ENCODE measurements at regions not wholly inside any gene's neighbourhood (a gene's known extent, or its start where the extent isn't known, plus 50 kb on each side); places are given as distances from the start of the nearest gene placed in this dataset.

GRCh38 chr2:134023854-134024253, 230.0 kb upstream of the MGAT5 start:
- WGBS, 2 donors = 86 to 88% methylated on average over 5 of the region's 5 CpGs
- intact Hi-C loops (cut with DNase I) = no loop called here
- Histone ChIP-seq H3K4me1 (no peaks in the 10 kb centered on the region), H3K27ac (no peak overlapping the region), H3K9me3 (no peaks in the 10 kb centered on the region), H3K36me3 (no peaks in the 10 kb centered on the region), H3K4me3 (no peak overlapping the region), H3K27me3 (peaks cover 0 to 15% (median 7%) of the 10 kb centered on the region in 3 donors)
- TF ChIP-seq CTCF (IDR thresholded peaks at IDR 0.05) = no peak
- no peak for TF ChIP-seq POLR2A (IDR thresholded peaks at IDR 0.05)
- TF ChIP-seq EP300 (IDR thresholded peaks at IDR 0.05) = no peak
- no peak for TF ChIP-seq POLR2AphosphoS5 (IDR thresholded peaks at IDR 0.05)
- no peak for DNase-seq

GRCh38 chr2:134027980-134028379, 225.9 kb upstream of the MGAT5 start:
- peaks cover 0 to 16% (median 7%) of the 10 kb centered on the region in 3 donors for H3K27me3 ChIP-seq
- 10 to 18% methylated on average over 21 of the region's 21 CpGs for WGBS, 2 donors
- no peak overlapping the region for H3K27ac ChIP-seq
- intact Hi-C loops (cut with DNase I) = no loop called here
- no peak for DNase-seq
- H3K9me3 ChIP-seq = no peaks in the 10 kb centered on the region
- TF ChIP-seq CTCF (IDR thresholded peaks at IDR 0.05) (no peak), POLR2A (IDR thresholded peaks at IDR 0.05) (no peak), EP300 (IDR thresholded peaks at IDR 0.05) (no peak)
- no peaks in the 10 kb centered on the region for H3K36me3 ChIP-seq
- no peaks in the 10 kb centered on the region for H3K4me1 ChIP-seq
- no peak overlapping the region for H3K4me3 ChIP-seq

GRCh38 chr2:134029418-134029817, 224.5 kb upstream of the MGAT5 start:
- WGBS, 2 donors = 75 to 93% methylated on average over 6 of the region's 6 CpGs
- Histone ChIP-seq H3K27me3 (peaks cover 0 to 19% (median 7%) of the 10 kb centered on the region in 3 donors), H3K9me3 (no peaks in the 10 kb centered on the region), H3K4me3 (no peak overlapping the region), H3K36me3 (no peaks in the 10 kb centered on the region), H3K4me1 (no peaks in the 10 kb centered on the region), H3K27ac (no peak overlapping the region)
- no peak for DNase-seq
- TF ChIP-seq EP300 (IDR thresholded peaks at IDR 0.05) = no peak
- no peak for TF ChIP-seq CTCF (IDR thresholded peaks at IDR 0.05)
- no peak for TF ChIP-seq POLR2AphosphoS5 (IDR thresholded peaks at IDR 0.05)
- TF ChIP-seq POLR2A (IDR thresholded peaks at IDR 0.05) = no peak
- intact Hi-C loops (cut with DNase I) = no loop called here

GRCh38 chr2:134031539-134031938, 222.3 kb upstream of the MGAT5 start:
- TF ChIP-seq POLR2A (IDR thresholded peaks at IDR 0.05) = no peak
- TF ChIP-seq POLR2AphosphoS5 (IDR thresholded peaks at IDR 0.05) = no peak
- TF ChIP-seq EP300 (IDR thresholded peaks at IDR 0.05) = no peak
- TF ChIP-seq CTCF (IDR thresholded peaks at IDR 0.05) = no peak
- no peaks in the 10 kb centered on the region for H3K9me3 ChIP-seq
- peaks cover 0 to 19% (median 7%) of the 10 kb centered on the region in 3 donors for H3K27me3 ChIP-seq
- H3K36me3 ChIP-seq = no peaks in the 10 kb centered on the region
- no peak for DNase-seq
- no peak overlapping the region for H3K27ac ChIP-seq
- no peaks in the 10 kb centered on the region for H3K4me1 ChIP-seq
- intact Hi-C loops (cut with DNase I) = no loop called here
- WGBS, 2 donors = 81 to 87% methylated on average over 6 of the region's 6 CpGs
- H3K4me3 ChIP-seq = no peak overlapping the region

GRCh38 chr2:134035605-134036370, 218.1 kb upstream of the MGAT5 start:
- WGBS, 2 donors = 83 to 90% methylated on average over 5 of the region's 5 CpGs
- peaks cover 0 to 3% (median 0%) of the 10 kb centered on the region in 3 donors for H3K27me3 ChIP-seq
- no peaks in the 10 kb centered on the region for H3K36me3 ChIP-seq
- H3K4me3 ChIP-seq = no peak overlapping the region
- TF ChIP-seq EP300 (IDR thresholded peaks at IDR 0.05) (no peak), POLR2A (IDR thresholded peaks at IDR 0.05) (no peak), CTCF (IDR thresholded peaks at IDR 0.05) (no peak), POLR2AphosphoS5 (IDR thresholded peaks at IDR 0.05) (no peak)
- no peaks in the 10 kb centered on the region for H3K9me3 ChIP-seq
- intact Hi-C loops (cut with DNase I) = no loop called here
- no peaks in the 10 kb centered on the region for H3K4me1 ChIP-seq
- no peak overlapping the region for H3K27ac ChIP-seq
- no peak for DNase-seq
